ENCODE measurements at regions not wholly inside any gene's neighbourhood (a gene's known extent, or its start where the extent isn't known, plus 50 kb on each side); places are given as distances from the start of the nearest gene placed in this dataset.

DNA sequence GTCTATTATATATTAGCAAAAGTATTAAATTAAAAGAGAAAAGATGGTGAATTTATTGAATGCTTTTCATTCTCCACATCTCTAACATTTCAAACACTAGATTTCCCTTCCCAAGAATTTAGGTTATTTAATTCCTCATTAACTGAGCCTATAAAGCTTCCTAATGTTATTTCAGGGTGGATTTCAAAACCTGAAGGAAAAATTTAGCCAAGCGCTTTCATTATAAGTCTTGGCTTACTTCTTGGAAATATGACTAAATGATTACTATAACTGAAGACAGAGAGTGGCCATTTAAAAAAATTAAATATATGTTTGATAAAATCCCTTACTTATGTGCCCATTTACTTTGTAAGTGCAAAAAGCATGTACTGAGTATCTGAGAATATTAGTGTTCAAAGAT lies 141.8 kb upstream of the ARSJ start:
- Histone ChIP-seq H2BK20ac (ENCODE audit: low read length) (no peak overlapping the region), H3K23ac (ENCODE audit: insufficient read length) (no peak overlapping the region), H3K4ac (replicated peaks; ENCODE audit: insufficient read length, low read depth, low read length) (no peak overlapping the region), H3K9ac (replicated peaks in 1 of 4; ENCODE audit: extremely low read depth in 1 of 4, low read depth in 3 of 4, low read length in 3 of 4) (no peak overlapping the region), H3K14ac (ENCODE audit: insufficient read length) (no peak overlapping the region), H4K20me1 (replicated peaks in 1 of 2; ENCODE audit: control insufficient read depth in 1 of 2, insufficient read depth in 2 of 2, low read length in 2 of 2) (no peaks in the 10 kb centered on the region), H3K79me2 (ENCODE audit: control insufficient read depth in 1 of 2, insufficient read depth in 2 of 2, low read length in 2 of 2) (no peaks in the 10 kb centered on the region), H3K4me2 (ENCODE audit: insufficient read depth in 1 of 2, low read depth in 2 of 2, low read length in 2 of 2) (no peak overlapping the region), H2AK5ac (ENCODE audit: low read depth, low read length) (no peak overlapping the region), H3K56ac (replicated peaks; ENCODE audit: insufficient read length, low read depth, low read length) (no peak overlapping the region), H4K5ac (ENCODE audit: insufficient read length, low read depth, low read length) (no peak overlapping the region), H3K4me1 (replicated peaks in 1 of 4; ENCODE audit: control insufficient read depth in 3 of 4, insufficient read depth in 4 of 4, low read length in 3 of 4) (no peaks in the 10 kb centered on the region), H4K91ac (replicated peaks; ENCODE audit: insufficient read length, low read length) (no peak overlapping the region), H4K8ac (ENCODE audit: extremely low read depth, insufficient read depth, low read length) (no peak overlapping the region), H3K23me2 (ENCODE audit: low read depth, low read length) (no peaks in the 10 kb centered on the region), H2BK12ac (ENCODE audit: low read depth, low read length) (no peak overlapping the region), H2BK120ac (replicated peaks; ENCODE audit: low read depth, low read length) (no peak overlapping the region), H3K18ac (ENCODE audit: extremely low read depth, low read length) (no peak overlapping the region), H3K9me3 (ENCODE audit: insufficient read depth in 2 of 2, low read depth in 1 of 2, low read length in 1 of 2) (0 out of 4 replicates have a peak, but pooled peaks cover 0 to 8% of the 10 kb centered on the region in 2 experiments), H3K4me3 (ENCODE audit: extremely low read depth in 1 of 4, insufficient read depth in 2 of 4, low read depth in 3 of 4, low read length in 4 of 4) (no peak overlapping the region), H2AFZ (ENCODE audit: low read length) (no peak overlapping the region), H3K79me1 (ENCODE audit: low read depth, low read length) (no peaks in the 10 kb centered on the region), H2BK15ac (ENCODE audit: low read length) (no peak overlapping the region), H2BK5ac (ENCODE audit: low read depth, low read length) (no peak overlapping the region), H3K36me3 (ENCODE audit: control insufficient read depth in 2 of 4, insufficient read depth in 4 of 4, low read length in 3 of 4) (no peaks in the 10 kb centered on the region), H3K27me3 (replicated peaks in 1 of 4; ENCODE audit: control insufficient read depth in 3 of 4, extremely low read depth in 1 of 4, insufficient read depth in 3 of 4, low read length in 3 of 4) (no peaks in the 10 kb centered on the region), H3K27ac (ENCODE audit: low read depth, low read length) (no peak overlapping the region)
- CTCF ChIA-PET (ENCODE audit: partially characterized antibody): interaction anchor here (1.6 kb wide), 1 partner anchor 10 kb away, joined by 6 read pairs; no protein-coding TSS in a partner anchor
- TF ChIP-seq TCF12 (IDR thresholded peaks at IDR 0.05; ENCODE audit: low read depth, low read length) (no peak), JUN (IDR thresholded peaks at IDR 0.05; ENCODE audit: low read depth, low read length) (no peak), BRCA1 (IDR thresholded peaks at IDR 0.05; ENCODE audit: low read depth, low read length) (no peak), RBBP5 (IDR thresholded peaks at IDR 0.05; ENCODE audit: borderline replicate concordance, low read depth, low read length) (no peak), EGR1 (IDR thresholded peaks at IDR 0.05; ENCODE audit: borderline replicate concordance, low read depth, low read length) (no peak), SP2 (IDR thresholded peaks at IDR 0.05; ENCODE audit: low read length) (no peak), CBX5 (IDR thresholded peaks at IDR 0.05; ENCODE audit: low read depth, low read length) (no peak), TAF1 (IDR thresholded peaks at IDR 0.05; ENCODE audit: low read depth, low read length) (no peak), CTBP2 (IDR thresholded peaks at IDR 0.05; ENCODE audit: borderline replicate concordance, insufficient read depth, insufficient read length, low read length) (no peak), TBP (IDR thresholded peaks at IDR 0.05; ENCODE audit: low read depth, low read length) (no peak), ASH2L (IDR thresholded peaks at IDR 0.05; ENCODE audit: low read length) (no peak)
- 96% methylated on average over 1 of the region's 1 CpG; no CpG with 5 or more reads in 1 of the 2 experiments for WGBS, 2 experiments (ENCODE audit: extremely low coverage in 1 of 2, insufficient coverage in 1 of 2, insufficient read length in 1 of 2, insufficient replicate concordance in 2 of 2, low coverage in 1 of 2, low lambda C conversion rate in 2 of 2, missing lambda C conversion rate in 1 of 2)
- no peak for DNase-seq (ENCODE audit: low read depth in 1 of 2, low spot score in 2 of 2)
- POLR2A ChIA-PET (ENCODE audit: partially characterized antibody): no interaction called here
- no peak for FAIRE-seq

All from H1 (cell line).